ENCODE measurements at regions not wholly inside any gene's neighbourhood (a gene's known extent, or its start where the extent isn't known, plus 50 kb on each side); places are given as distances from the start of the nearest gene placed in this dataset.

DNA sequence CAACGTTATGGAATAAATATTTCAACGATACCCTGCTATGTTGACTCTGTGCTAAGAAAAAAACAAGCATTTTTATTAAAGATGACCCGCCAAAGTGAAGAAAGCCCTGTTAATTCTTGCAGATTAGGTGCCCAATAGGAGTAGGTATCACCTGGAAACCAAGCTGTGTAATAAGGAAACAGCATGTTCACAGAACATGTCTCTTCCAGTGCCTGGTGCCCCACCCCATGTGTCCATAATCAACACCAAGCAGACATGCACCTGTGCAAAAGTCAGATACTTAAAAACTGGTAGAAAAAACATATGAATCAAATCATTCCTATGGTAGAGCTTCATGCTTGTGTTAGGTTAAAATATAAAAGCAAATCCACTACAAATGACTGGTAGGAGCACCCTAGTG, 327.1 kb downstream of the SHANK2 start:
- no peak for TF ChIP-seq EGR1 (IDR thresholded peaks at IDR 0.05; ENCODE audit: low read depth in 2 of 2)
- TF ChIP-seq ZBTB33 (IDR thresholded peaks at IDR 0.05), result no peak
- no peak for TF ChIP-seq YY1 (IDR thresholded peaks at IDR 0.05)
- TF ChIP-seq, protein P1, sequence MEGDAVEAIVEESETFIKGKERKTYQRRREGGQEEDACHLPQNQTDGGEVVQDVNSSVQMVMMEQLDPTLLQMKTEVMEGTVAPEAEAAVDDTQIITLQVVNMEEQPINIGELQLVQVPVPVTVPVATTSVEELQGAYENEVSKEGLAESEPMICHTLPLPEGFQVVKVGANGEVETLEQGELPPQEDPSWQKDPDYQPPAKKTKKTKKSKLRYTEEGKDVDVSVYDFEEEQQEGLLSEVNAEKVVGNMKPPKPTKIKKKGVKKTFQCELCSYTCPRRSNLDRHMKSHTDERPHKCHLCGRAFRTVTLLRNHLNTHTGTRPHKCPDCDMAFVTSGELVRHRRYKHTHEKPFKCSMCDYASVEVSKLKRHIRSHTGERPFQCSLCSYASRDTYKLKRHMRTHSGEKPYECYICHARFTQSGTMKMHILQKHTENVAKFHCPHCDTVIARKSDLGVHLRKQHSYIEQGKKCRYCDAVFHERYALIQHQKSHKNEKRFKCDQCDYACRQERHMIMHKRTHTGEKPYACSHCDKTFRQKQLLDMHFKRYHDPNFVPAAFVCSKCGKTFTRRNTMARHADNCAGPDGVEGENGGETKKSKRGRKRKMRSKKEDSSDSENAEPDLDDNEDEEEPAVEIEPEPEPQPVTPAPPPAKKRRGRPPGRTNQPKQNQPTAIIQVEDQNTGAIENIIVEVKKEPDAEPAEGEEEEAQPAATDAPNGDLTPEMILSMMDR (IDR thresholded peaks at IDR 0.05; ENCODE audit: low read depth, low read length, missing input control), result no peak
- TF ChIP-seq RXRA (IDR thresholded peaks at IDR 0.05), result no peak
- no peak for TF ChIP-seq RAD21 (IDR thresholded peaks at IDR 0.05)
- no peak for TF ChIP-seq NR2F2 (IDR thresholded peaks at IDR 0.05)

All from liver (tissue), 3 donors.